GM21619 (cell line): ENCODE measurements at regions not wholly inside any gene's neighbourhood (a gene's known extent, or its start where the extent isn't known, plus 50 kb on each side); places are given as distances from the start of the nearest gene placed in this dataset.
"Not testable (repeated sequence)": the region's sequence is repeated elsewhere in the genome, so short reads cannot be mapped to it uniquely, and the experiment has no call there.

Source experiments
- ATAC-seq: cut with Tn5 transposase; IDR thresholded peaks from one replicate; pipeline ENCODE4 v1.9.1; 2021; ENCODE audit not compliant: unreplicated experiment

- ATAC-seq, result no peak
Observed at GRCh38 chr2:8587920-8588830, 93.7 kb upstream of the ID2 start.

- ATAC-seq, result no peak
Observed at GRCh38 chr2:8588831-8589191, 93.0 kb upstream of the ID2 start.

DNA sequence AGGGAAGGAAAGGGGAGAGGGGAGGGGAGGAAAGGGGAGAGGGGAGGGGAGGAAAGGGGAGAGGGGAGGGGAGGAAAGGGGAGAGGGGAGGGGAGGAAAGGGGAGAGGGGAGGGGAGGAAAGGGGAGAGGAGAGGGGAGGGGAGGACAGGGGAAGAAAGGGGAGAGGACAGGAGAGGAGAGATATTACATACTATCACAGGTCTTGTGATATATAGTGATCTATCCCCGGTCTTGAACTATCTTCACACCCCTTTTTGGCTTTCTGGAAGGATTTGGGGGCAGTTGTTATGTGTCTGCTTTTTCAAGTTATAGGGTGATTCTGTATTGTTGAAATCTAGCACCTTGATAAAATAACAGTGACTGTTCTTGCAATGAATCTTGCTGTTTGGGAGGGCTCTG, 92.1 kb upstream of the ID2 start:
- ATAC-seq, result no peak

- ATAC-seq, result no peak
Observed at GRCh38 chr2:8590938-8591337, 90.9 kb upstream of the ID2 start.

GRCh38 chr2:8592736-8593135, 89.1 kb upstream of the ID2 start:
- no peak for ATAC-seq

DNA sequence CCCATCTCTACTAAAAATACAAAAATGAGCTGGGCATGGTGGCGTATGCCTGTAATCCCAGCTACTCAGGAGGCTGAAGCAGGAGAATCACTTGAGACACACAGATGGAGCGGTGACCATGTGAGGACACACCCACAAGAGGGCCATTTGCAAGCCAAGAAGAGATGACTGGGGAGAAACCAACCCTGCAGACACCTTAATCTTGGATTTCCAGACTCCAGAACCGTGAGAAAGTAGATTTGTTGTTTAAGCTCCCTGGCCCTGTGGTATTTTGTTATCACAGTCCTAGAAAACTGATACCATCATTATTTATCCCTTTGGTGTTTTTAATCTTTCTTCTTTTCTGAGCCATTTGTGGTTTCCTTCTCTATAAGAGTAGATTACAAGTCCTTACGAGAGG, 88.6 kb upstream of the ID2 start:
- no peak for ATAC-seq

GRCh38 chr2:8594731-8595427, 87.0 kb upstream of the ID2 start:
- ATAC-seq, result no peak

- ATAC-seq, result no peak
Observed at GRCh38 chr2:8595428-8595805, 86.4 kb upstream of the ID2 start.

- no peak for ATAC-seq
Observed at GRCh38 chr2:8595811-8596600, 85.8 kb upstream of the ID2 start.

- ATAC-seq, result no peak
Observed at GRCh38 chr2:8597094-8597493, 84.8 kb upstream of the ID2 start.

DNA sequence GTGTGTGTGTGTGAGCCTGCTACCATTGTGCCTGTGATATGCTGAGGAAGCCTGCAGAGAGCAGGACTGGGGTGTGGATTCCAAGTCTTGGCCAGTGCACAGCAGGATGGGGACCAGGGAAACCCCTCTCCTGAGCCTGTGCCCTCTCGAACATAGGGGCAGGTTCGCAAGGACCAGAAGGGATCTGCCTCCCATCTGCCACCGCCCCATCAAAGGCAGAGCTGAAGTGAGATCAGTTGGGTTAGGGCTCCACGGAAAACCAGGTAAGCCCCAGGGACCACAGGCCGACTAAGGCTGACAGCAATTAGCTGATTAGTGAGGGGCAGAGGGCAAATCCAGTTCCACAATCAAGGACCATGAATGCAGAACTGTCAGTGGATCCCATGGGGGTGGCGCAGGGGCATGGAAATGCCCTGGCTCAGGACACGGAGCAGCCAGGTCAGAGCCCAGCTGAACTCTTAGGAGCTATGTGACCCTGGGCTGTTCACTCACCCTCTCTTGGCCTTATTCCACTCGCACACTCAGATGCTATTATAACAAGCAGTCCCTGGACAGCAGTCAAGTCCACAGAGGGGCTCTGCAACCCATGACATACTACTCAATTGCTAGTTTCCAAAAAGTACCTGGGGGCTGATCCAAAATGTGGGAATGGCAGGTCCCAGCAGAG, 84.2 kb upstream of the ID2 start:
- ATAC-seq, result no peak

GRCh38 chr2:8598295-8599165, 83.3 kb upstream of the ID2 start:
- ATAC-seq, result no peak

DNA sequence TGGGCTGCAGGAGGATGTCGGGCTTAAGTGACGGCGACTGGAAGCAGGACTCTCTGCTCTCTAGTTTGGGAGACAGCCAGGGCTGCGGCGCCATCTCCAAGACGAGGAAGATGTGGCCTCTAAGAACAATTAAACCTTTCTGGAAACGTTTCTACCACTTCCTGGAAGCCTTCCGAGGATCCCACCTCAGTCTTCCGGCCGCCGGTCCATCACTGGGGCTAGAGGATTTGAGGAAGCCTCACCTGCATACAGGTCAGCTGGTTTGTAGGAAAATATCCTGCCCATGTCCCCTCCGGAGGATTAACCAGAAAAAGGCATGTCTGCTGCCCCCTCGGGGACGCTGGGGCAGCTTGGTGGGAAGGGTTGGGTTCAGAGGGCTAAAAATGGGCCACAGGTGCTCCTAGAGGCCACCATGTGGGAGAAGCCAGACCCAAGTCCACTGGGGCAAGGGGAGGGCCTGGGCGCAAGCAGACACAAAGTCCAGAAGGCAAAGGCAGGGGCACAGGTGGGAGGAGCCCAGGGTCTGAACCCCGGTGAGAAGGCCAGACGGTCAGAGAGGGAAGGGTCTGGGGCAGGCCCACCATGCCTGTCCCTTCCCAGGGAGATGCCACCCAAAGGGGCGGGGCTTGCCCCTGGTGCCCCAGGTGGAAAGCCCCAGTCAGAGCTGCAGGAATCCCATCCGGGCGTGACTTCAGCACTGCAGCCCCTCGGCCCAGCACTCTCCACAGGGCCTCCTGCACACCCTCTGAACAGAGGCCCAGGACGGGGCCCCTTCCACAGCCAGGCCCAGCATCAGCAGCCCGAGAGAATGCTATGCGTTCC, 82.2 kb upstream of the ID2 start:
- no peak for ATAC-seq

- ATAC-seq, result no peak
Observed at GRCh38 chr2:8600456-8600855, 81.4 kb upstream of the ID2 start.

DNA sequence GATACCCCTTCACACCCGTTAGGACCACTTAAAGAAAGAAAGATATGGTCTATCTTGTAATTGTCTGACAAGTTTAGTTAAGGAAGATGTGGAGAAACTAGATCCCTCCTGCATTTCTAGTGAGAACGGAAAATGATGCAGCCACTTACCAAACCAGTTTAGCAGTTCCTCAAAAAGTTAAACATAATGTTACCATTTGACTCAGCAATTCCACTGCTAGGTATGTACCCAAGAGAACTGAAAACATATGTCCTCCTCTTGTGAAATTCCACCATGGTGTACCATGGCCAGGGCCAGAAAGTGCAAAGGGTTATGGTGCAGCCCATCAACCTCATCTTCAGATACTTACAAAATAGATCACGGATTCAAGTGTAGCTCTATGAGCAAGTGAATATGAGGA, 79.0 kb upstream of the ID2 start:
- peak; percentile 37 for ATAC-seq

DNA sequence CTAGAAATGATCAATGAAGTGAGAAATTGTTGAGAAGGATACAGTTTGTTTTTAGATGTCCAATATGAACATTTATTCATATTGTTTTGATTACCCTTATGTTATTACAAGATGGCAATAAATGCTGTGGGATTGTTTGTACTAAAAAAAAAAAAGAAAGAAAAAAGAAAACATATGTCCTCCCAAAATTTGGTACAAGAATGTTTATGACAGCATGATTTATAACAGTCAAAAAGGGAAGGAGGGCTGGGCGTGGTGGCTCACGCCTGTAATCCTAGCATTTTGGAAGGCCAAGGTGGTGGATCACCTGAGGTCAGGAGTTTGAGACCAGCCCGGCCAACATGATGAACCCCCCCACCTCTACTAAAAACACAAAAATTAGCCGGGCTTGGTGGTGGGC, 78.5 kb upstream of the ID2 start:
- not testable (repeated sequence) for ATAC-seq

- no peak for ATAC-seq
Observed at GRCh38 chr2:8604262-8604661, 77.6 kb upstream of the ID2 start.

GRCh38 chr2:8605351-8606065, 76.3 kb upstream of the ID2 start:
- no peak for ATAC-seq

DNA sequence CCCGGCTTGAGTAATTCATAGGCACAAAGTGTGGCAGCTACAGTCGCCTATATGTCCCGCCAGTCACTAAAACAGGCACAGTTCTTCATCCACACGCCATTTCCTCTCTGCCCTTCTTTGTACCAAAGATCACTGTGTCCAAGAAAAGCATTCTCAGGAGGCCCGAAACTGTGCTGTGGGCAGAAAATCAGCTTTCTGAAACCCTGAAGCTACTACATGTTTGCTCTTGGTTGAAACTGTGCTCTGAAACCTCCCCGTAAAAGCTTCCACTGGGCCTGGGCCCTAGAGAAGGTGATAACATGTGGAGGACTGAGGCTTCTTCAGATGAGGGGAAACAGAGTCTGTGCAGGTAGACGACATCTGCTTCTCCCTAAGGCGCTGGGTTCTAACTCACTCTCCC, 75.6 kb upstream of the ID2 start:
- peak; percentile 93 for ATAC-seq
